Right lobe of liver (tissue), 6 donors: ENCODE measurements at regions not wholly inside any gene's neighbourhood (a gene's known extent, or its start where the extent isn't known, plus 50 kb on each side); places are given as distances from the start of the nearest gene placed in this dataset.

Experiments
- ATAC-seq, 4 donors: fragments of 200-7000 bp; cut with Tn5 transposase; one replicate each; pipeline ENCODE4 v1.9.1; 2020; ENCODE audit warnings: mild to moderate bottlenecking in 4 of 4, moderate library complexity in 4 of 4
- DNase-seq, 3 donors: peaks; one replicate each; pipeline ENCODE4 v3.0.0-alpha.2; 2020
- H3K27ac ChIP-seq, 3 donors: fragments of 200-600 bp; one replicate each; pipeline ENCODE4 v1.8.0; 2022
- H3K27me3 ChIP-seq, 2 donors: fragments of 200-600 bp; one replicate each; pipeline ENCODE4 v1.8.0; 2022
- H3K36me3 ChIP-seq, 4 donors: fragments of 200-600 bp; sonication (generic) in 1 of 4; one replicate each; pipeline versions ENCODE4 v1.5.1 to v1.8.0; 2017 to 2022; ENCODE audit warnings: control low read depth in 1 of 4
- H3K4me1 ChIP-seq, 4 donors: fragments of 200-600 bp; sonication (generic) in 1 of 4; one replicate each; pipeline versions ENCODE4 v1.5.1 to v1.8.0; 2017 to 2022; ENCODE audit warnings: control low read depth in 1 of 4
- H3K4me3 ChIP-seq, 3 donors: fragments of 200-600 bp; one replicate each; pipeline ENCODE4 v1.8.0; 2022
- H3K9me3 ChIP-seq, 4 donors: fragments of 200-600 bp; sonication (generic) in 1 of 4; one replicate each; pipeline versions ENCODE4 v1.5.1 to v1.8.0; 2017 to 2022; ENCODE audit warnings: control low read depth in 1 of 4
- CTCF ChIP-seq, 4 donors: fragments of 200-600 bp in 3 of 4; fragments of 450-650 bp in 1 of 4; IDR thresholded peaks; one replicate each; pipeline versions ENCODE4 v1.5.1 to v1.8.0; 2016 to 2022; ENCODE audit warnings: antibody characterized with exemption in 4 of 4, mild to moderate bottlenecking in 2 of 4
- POLR2A ChIP-seq: fragments of 450-650 bp; IDR thresholded peaks from one replicate; pipeline ENCODE4 v1.6.1; 2017; ENCODE audit warnings: antibody characterized with exemption, mild to moderate bottlenecking
- WGBS: methylation state at CpG from one replicate; pipeline ENCODE4 v1.1.6; 2018; ENCODE audit warnings: low coverage, low lambda C conversion rate; ENCODE audit not compliant: insufficient coverage; ENCODE audit errors: missing lambda C conversion rate; 5-methylcytosine and 5-hydroxymethylcytosine counted together
- intact Hi-C, 2 donors: fragments of 100-400 bp; cut with DNase I; formaldehyde crosslinking; loops; one replicate each; pipeline versions ENCODE4 v1.11.2 to v1.14.1; 2022
- donor health status: DM: no; HTN: yes; CAD: no.
- donor health status: DM: no; HTN: no; CAD: no.
- donor health status: DM: no; HTN: no; CAD: no.
- donor health status: DM: no; HTN: yes; CAD: no.
- donor health status: DM: no; HTN: yes; CAD: no.

GRCh38 chr2:195461010-195461409 lies 196.0 kb upstream of the SLC39A10 start:
- intact Hi-C loops: no loop called here
- Histone ChIP-seq H3K27me3 (no peaks in the 10 kb centered on the region), H3K4me3 (no peak overlapping the region), H3K4me1 (no peaks in the 10 kb centered on the region), H3K9me3 (no peaks in the 10 kb centered on the region), H3K27ac (no peak overlapping the region), H3K36me3 (no peaks in the 10 kb centered on the region)
- DNase-seq: no peak
- no peak for ATAC-seq
- 30% methylated on average over 3 of the region's 3 CpGs for WGBS
- TF ChIP-seq CTCF (IDR thresholded peaks at IDR 0.05) (no peak), POLR2A (no peak)

DNA sequence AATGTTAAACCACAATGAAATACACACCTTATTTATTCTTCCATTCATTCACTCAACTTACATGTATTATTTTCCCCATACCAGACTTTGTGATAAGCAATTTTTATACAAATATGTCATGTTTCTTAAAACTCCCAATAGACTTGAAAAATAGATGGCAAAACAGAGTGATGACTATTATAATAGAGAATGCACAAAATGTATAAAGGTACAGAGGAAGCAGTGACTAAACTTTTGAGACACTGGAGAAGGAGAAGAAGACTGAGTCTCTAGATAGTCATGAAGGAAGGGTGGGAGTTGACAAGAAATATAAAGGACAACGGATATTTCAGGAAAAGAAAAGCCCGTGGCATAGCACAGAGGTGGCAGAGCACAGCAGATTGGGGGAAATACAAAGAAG lies 198.1 kb upstream of the SLC39A10 start:
- H3K36me3 ChIP-seq: no peaks in the 10 kb centered on the region
- H3K27ac ChIP-seq: no peak overlapping the region
- ATAC-seq (no peak), DNase-seq (no peak)
- WGBS: 51% methylated on average over 2 of the region's 2 CpGs
- no peaks in the 10 kb centered on the region for H3K4me1 ChIP-seq
- TF ChIP-seq POLR2A: no peak
- no peak for TF ChIP-seq CTCF (IDR thresholded peaks at IDR 0.05)
- no peaks in the 10 kb centered on the region for H3K9me3 ChIP-seq
- intact Hi-C loops: no loop called here
- no peak overlapping the region for H3K4me3 ChIP-seq
- H3K27me3 ChIP-seq: no peaks in the 10 kb centered on the region

DNA sequence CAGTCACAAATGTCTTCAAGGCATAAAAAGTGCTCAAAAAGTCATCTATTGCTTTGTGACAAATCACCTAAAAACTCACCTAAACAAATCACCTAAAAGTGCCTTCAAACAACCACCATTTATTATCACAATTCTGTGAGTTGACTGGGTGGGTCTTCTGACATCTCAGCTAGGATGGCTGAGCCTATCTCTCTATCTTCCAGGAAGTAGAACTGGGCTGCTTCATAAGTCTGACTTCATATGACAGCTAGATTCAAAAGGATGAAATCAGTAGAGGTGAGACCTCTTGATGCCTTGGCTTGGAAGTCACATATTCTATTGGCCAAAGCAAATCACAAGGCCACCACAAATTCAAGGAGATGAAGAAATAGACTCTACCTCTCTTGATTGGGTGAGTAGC lies 199.2 kb upstream of the SLC39A10 start:
- no peak overlapping the region for H3K27ac ChIP-seq
- ATAC-seq: no peak
- no peaks in the 10 kb centered on the region for H3K27me3 ChIP-seq
- no peaks in the 10 kb centered on the region for H3K36me3 ChIP-seq
- DNase-seq: no peak
- H3K9me3 ChIP-seq: no peaks in the 10 kb centered on the region
- TF ChIP-seq POLR2A (no peak), CTCF (IDR thresholded peaks at IDR 0.05) (no peak)
- no peak overlapping the region for H3K4me3 ChIP-seq
- H3K4me1 ChIP-seq: no peaks in the 10 kb centered on the region
- intact Hi-C loops: no loop called here

- DNase-seq: no peak
- H3K36me3 ChIP-seq: no peaks in the 10 kb centered on the region
- no peaks in the 10 kb centered on the region for H3K27me3 ChIP-seq
- 47% methylated on average over 2 of the region's 2 CpGs for WGBS
- TF ChIP-seq POLR2A (no peak), CTCF (IDR thresholded peaks at IDR 0.05) (no peak)
- ATAC-seq: no peak
- no peaks in the 10 kb centered on the region for H3K9me3 ChIP-seq
- intact Hi-C loops: no loop called here
- H3K27ac ChIP-seq: no peak overlapping the region
- no peaks in the 10 kb centered on the region for H3K4me1 ChIP-seq
- no peak overlapping the region for H3K4me3 ChIP-seq
Observed at GRCh38 chr2:195456771-195457170, 200.3 kb upstream of the SLC39A10 start.

GRCh38 chr2:195451160-195451559 lies 205.9 kb upstream of the SLC39A10 start:
- no peak overlapping the region for H3K4me3 ChIP-seq
- H3K36me3 ChIP-seq: no peaks in the 10 kb centered on the region
- no peaks in the 10 kb centered on the region for H3K9me3 ChIP-seq
- intact Hi-C loops: no loop called here
- TF ChIP-seq POLR2A (no peak), CTCF (IDR thresholded peaks at IDR 0.05) (no peak)
- no peak for DNase-seq
- WGBS: 58% methylated on average over 4 of the region's 4 CpGs
- no peaks in the 10 kb centered on the region for H3K4me1 ChIP-seq
- H3K27me3 ChIP-seq: no peaks in the 10 kb centered on the region
- no peak overlapping the region for H3K27ac ChIP-seq
- no peak for ATAC-seq
